ENCODE measurements at regions not wholly inside any gene's neighbourhood (a gene's known extent, or its start where the extent isn't known, plus 50 kb on each side); places are given as distances from the start of the nearest gene placed in this dataset.

DNA sequence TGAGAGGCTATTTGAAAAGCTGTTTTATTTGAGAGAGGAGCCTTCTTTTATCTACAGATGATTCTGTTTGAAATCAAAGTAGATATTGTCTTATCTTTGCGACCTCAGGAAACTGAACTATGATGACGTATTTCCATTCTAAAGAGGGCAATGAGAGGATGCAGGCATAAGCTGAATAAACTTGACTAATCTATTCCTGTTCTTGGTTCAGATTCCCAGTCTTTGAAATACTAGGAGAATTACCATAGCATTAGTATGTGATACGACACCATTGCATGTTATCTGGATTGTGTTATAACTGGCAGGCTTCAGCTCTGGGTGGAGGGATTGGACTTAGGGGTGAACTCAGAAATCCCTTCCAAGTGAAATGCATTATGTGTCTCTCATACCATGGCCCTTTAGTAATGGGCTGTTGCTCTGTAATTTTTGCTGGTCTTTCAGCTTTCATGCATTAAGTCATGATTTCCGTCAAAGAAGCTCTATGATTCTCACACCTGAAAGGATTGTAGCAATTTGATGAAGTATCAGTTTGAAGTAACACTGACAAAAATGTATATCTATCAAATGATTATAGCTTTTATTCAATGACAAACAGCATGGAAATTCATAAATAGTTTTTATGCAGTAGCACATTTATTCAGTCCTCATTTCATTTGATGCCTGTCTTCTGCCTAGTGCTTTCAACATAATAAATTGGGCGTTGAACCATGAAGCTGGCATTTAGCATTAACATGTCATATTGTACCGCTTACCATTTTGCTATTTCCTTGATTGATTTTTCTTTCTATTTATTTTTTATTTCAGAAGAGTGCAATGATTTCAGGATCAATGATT lies 138.4 kb upstream of the SPACA1 start:
- no peak for TF ChIP-seq CTCF (conservative IDR thresholded peaks at IDR 0.05 in 1 of 2, IDR thresholded peaks at IDR 0.05 in 1 of 2; ENCODE audit: extremely low read depth in 1 of 2, insufficient read depth in 1 of 2, low read depth in 1 of 2, low read length in 2 of 2)
- peak; percentile 51 for TF ChIP-seq EZH2 (IDR thresholded peaks at IDR 0.05; ENCODE audit: borderline replicate concordance, low read length)
